Transverse colon (tissue), 4 donors: ENCODE measurements at regions not wholly inside any gene's neighbourhood (a gene's known extent, or its start where the extent isn't known, plus 50 kb on each side); places are given as distances from the start of the nearest gene placed in this dataset.

Experiments
- CTCF ChIP-seq, 5 experiments: fragments of 200-600 bp in 3 of 5; fragments of 450-650 bp in 2 of 5; sonication (generic) in 3 of 5; IDR thresholded peaks; 1 replicate in 2 of 5; 2 replicates in 3 of 5; pipeline ENCODE4 v1.5.1; 2016 to 2017; ENCODE audit warnings: antibody characterized with exemption in 5 of 5, inconsistent platforms in 3 of 5, mild to moderate bottlenecking in 2 of 5, moderate library complexity in 1 of 5
- POLR2AphosphoS5 ChIP-seq, 3 donors: sonication (generic); formaldehyde crosslinking; IDR thresholded peaks; one replicate each; pipeline ENCODE4 v1.6.1; 2016; ENCODE audit warnings: antibody characterized with exemption in 3 of 3

- TF ChIP-seq CTCF (IDR thresholded peaks at IDR 0.05) (no peak), POLR2AphosphoS5 (IDR thresholded peaks at IDR 0.05) (no peak)
These were observed 204.3 kb downstream of the DMRTA1 start for GRCh38 chr9:22650946-22651345.
